ENCODE measurements at regions not wholly inside any gene's neighbourhood (a gene's known extent, or its start where the extent isn't known, plus 50 kb on each side); places are given as distances from the start of the nearest gene placed in this dataset.

GRCh38 chr14:78104160-78104559, 66.0 kb upstream of the NRXN3 start:
- no peak overlapping the region for H3K27ac ChIP-seq
- no peaks in the 10 kb centered on the region for H3K9me3 ChIP-seq (replicated peaks in 1 of 3)
- no peaks in the 10 kb centered on the region for H3K27me3 ChIP-seq
- DNase-seq, result no peak
- no peaks in the 10 kb centered on the region for H3K36me3 ChIP-seq (replicated peaks in 1 of 2)
- intact Hi-C loops (cut with DNase I), result no loop called here
- H3K4me3 ChIP-seq, result no peak overlapping the region
- 63 to 79% (median 65%) methylated on average over 7 of the region's 7 CpGs for WGBS, 4 donors
- no peaks in the 10 kb centered on the region for H3K4me1 ChIP-seq (replicated peaks in 1 of 2)
- no peak for TF ChIP-seq CTCF (IDR thresholded peaks at IDR 0.05)

DNA sequence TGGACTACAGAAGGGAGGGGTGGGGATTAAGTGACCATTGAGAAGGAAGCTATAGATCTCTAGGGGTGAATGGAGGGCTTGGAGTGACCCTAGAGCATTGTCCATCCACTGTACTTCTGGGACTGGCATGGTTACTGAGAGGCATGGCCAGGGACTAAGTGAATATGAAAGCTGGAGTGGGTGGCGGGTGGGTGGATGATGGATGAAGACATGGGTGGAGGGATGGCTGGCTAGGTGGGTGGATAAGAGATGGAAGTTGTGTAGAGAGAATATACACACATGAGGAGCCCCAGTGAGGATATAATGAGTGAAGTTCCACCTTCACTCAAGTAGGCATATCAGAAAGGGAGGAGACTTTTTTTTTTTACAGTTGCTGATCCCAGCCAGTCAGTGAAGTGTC, 65.5 kb upstream of the NRXN3 start:
- no peak for TF ChIP-seq CTCF (IDR thresholded peaks at IDR 0.05)
- no peak for TF ChIP-seq POLR2A (IDR thresholded peaks at IDR 0.05)
- H3K4me1 ChIP-seq (replicated peaks in 1 of 2), result no peaks in the 10 kb centered on the region
- no peaks in the 10 kb centered on the region for H3K36me3 ChIP-seq (replicated peaks in 1 of 2)
- H3K9me3 ChIP-seq (replicated peaks in 1 of 3), result no peaks in the 10 kb centered on the region
- WGBS, 4 donors, result 79 to 100% (median 96%) methylated on average over 1 of the region's 1 CpG
- intact Hi-C loops (cut with DNase I), result no loop called here
- H3K4me3 ChIP-seq, result no peak overlapping the region
- no peak for DNase-seq
- no peak overlapping the region for H3K27ac ChIP-seq
- H3K27me3 ChIP-seq, result no peaks in the 10 kb centered on the region

- Histone ChIP-seq H3K4me1 (replicated peaks in 1 of 2) (no peaks in the 10 kb centered on the region), H3K27me3 (no peaks in the 10 kb centered on the region), H3K4me3 (no peak overlapping the region), H3K9me3 (replicated peaks in 1 of 3) (no peaks in the 10 kb centered on the region), H3K36me3 (replicated peaks in 1 of 2) (no peaks in the 10 kb centered on the region), H3K27ac (no peak overlapping the region)
- intact Hi-C loops (cut with DNase I), result no loop called here
- DNase-seq, result no peak
- TF ChIP-seq POLR2A (IDR thresholded peaks at IDR 0.05) (no peak), CTCF (IDR thresholded peaks at IDR 0.05) (no peak)
- WGBS, 4 donors, result 67 to 70% (median 70%) methylated on average over 2 of the region's 2 CpGs
These were observed 63.8 kb upstream of the NRXN3 start for GRCh38 chr14:78106381-78106780.

DNA sequence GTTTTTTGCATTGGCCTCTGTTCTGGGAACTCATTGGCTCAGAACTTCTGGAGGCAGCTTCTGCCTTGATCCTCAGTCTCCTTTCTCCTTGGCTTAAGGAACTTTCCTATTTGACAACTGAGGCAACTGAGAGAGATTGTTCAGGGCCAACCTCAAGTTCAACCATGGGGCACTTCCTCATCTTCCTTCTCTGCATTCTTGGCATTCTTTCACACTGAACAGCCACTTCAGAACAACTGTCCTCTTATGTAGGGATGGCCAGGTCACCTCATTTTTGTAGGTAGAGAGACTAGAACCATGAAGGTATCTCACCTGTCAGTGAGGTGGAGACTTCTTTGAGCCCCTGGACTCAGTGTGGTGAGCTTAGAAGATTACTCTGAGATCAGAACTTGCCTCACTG, 63.0 kb upstream of the NRXN3 start:
- H3K4me3 ChIP-seq, result no peak overlapping the region
- no peaks in the 10 kb centered on the region for H3K27me3 ChIP-seq
- no peaks in the 10 kb centered on the region for H3K4me1 ChIP-seq (replicated peaks in 1 of 2)
- TF ChIP-seq POLR2A (IDR thresholded peaks at IDR 0.05), result no peak
- TF ChIP-seq CTCF (IDR thresholded peaks at IDR 0.05), result no peak
- H3K9me3 ChIP-seq (replicated peaks in 1 of 3), result no peaks in the 10 kb centered on the region
- intact Hi-C loops (cut with DNase I), result no loop called here
- no peak for DNase-seq
- no peaks in the 10 kb centered on the region for H3K36me3 ChIP-seq (replicated peaks in 1 of 2)
- no peak overlapping the region for H3K27ac ChIP-seq

Measured in adrenal gland (tissue), 9 donors.